ENCODE measurements at regions not wholly inside any gene's neighbourhood (a gene's known extent, or its start where the extent isn't known, plus 50 kb on each side); places are given as distances from the start of the nearest gene placed in this dataset.

- no peak for TF ChIP-seq EZH2 (IDR thresholded peaks at IDR 0.05; ENCODE audit: insufficient read depth, low read length)
- TF ChIP-seq, protein P1, sequence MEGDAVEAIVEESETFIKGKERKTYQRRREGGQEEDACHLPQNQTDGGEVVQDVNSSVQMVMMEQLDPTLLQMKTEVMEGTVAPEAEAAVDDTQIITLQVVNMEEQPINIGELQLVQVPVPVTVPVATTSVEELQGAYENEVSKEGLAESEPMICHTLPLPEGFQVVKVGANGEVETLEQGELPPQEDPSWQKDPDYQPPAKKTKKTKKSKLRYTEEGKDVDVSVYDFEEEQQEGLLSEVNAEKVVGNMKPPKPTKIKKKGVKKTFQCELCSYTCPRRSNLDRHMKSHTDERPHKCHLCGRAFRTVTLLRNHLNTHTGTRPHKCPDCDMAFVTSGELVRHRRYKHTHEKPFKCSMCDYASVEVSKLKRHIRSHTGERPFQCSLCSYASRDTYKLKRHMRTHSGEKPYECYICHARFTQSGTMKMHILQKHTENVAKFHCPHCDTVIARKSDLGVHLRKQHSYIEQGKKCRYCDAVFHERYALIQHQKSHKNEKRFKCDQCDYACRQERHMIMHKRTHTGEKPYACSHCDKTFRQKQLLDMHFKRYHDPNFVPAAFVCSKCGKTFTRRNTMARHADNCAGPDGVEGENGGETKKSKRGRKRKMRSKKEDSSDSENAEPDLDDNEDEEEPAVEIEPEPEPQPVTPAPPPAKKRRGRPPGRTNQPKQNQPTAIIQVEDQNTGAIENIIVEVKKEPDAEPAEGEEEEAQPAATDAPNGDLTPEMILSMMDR (IDR thresholded peaks at IDR 0.05; ENCODE audit: insufficient read depth, low read depth, low read length), result no peak
These were observed 319.1 kb upstream of the RGS6 start for GRCh38 chr14:71613168-71613567.
